NCI-H1417 (cell line): ENCODE measurements at regions not wholly inside any gene's neighbourhood (a gene's known extent, or its start where the extent isn't known, plus 50 kb on each side); places are given as distances from the start of the nearest gene placed in this dataset.

Experiments
- DNase-seq, 3 experiments: peaks; one replicate each; lab custom pipeline; 2025; lab: John Stamatoyannopoulos, UW

- DNase-seq: peak in 1 of 3 experiments; percentile 94
These were observed 55.1 kb upstream of the RGS4 start for GRCh38 chr1:163013826-163014600.

- DNase-seq: no peak
These were observed 62.9 kb upstream of the RGS4 start for GRCh38 chr1:163006051-163006834.

- DNase-seq: peak in 2 of 3 experiments; percentile 13 to 17
These were observed 71.5 kb upstream of the RGS4 start for GRCh38 chr1:162997499-162998285.

GRCh38 chr1:162996261-162996660 lies 72.9 kb upstream of the RGS4 start:
- DNase-seq: no peak

- DNase-seq: no peak
These were observed 74.2 kb upstream of the RGS4 start for GRCh38 chr1:162994921-162995320.

- DNase-seq: no peak
These were observed 75.3 kb upstream of the RGS4 start for GRCh38 chr1:162993846-162994245.

GRCh38 chr1:162992945-162993344 lies 76.2 kb upstream of the RGS4 start:
- DNase-seq: no peak

- no peak for DNase-seq
These were observed 77.7 kb upstream of the RGS4 start for GRCh38 chr1:162991444-162991843.

GRCh38 chr1:162990665-162991064 lies 78.5 kb upstream of the RGS4 start:
- DNase-seq: no peak

GRCh38 chr1:162988869-162989268 lies 80.3 kb upstream of the RGS4 start:
- no peak for DNase-seq

GRCh38 chr1:162987866-162988265 lies 81.3 kb upstream of the RGS4 start:
- DNase-seq: peak in 1 of 3 experiments; percentile 83

GRCh38 chr1:162985816-162986435 lies 83.2 kb upstream of the RGS4 start:
- DNase-seq: no peak

- DNase-seq: no peak
These were observed 84.5 kb upstream of the RGS4 start for GRCh38 chr1:162984699-162985098.

- DNase-seq: no peak
These were observed 85.3 kb upstream of the RGS4 start for GRCh38 chr1:162983671-162984425.

- no peak for DNase-seq
These were observed 86.8 kb upstream of the RGS4 start for GRCh38 chr1:162982364-162982763.

- no peak for DNase-seq
These were observed 91.1 kb upstream of the RGS4 start for GRCh38 chr1:162977944-162978568.

- DNase-seq: peak in 1 of 3 experiments; percentile 8
These were observed 92.5 kb upstream of the RGS4 start for GRCh38 chr1:162976628-162977027.

- no peak for DNase-seq
These were observed 94.4 kb upstream of the RGS4 start for GRCh38 chr1:162974810-162975209.

GRCh38 chr1:162973381-162973795 lies 95.8 kb upstream of the RGS4 start:
- DNase-seq: no peak

GRCh38 chr1:162972773-162973172 lies 96.4 kb upstream of the RGS4 start:
- no peak for DNase-seq

GRCh38 chr1:162970021-162970420 lies 99.1 kb upstream of the RGS4 start:
- DNase-seq: no peak
